Progenitor cell of endocrine pancreas (in vitro differentiated cells): ENCODE measurements at regions not wholly inside any gene's neighbourhood (a gene's known extent, or its start where the extent isn't known, plus 50 kb on each side); places are given as distances from the start of the nearest gene placed in this dataset.

Experiments used
- DNase-seq: peaks from one replicate; pipeline ENCODE4 v3.0.0; 2021; ENCODE audit warnings: low spot score; ENCODE audit not compliant: unreplicated experiment
- H3K27ac Mint-ChIP-seq: 2 replicates; pipeline ENCODE4 v1.8.0; 2021; ENCODE audit warnings: mild to moderate bottlenecking, moderate library complexity, mixed read lengths
- H3K27me3 Mint-ChIP-seq: 2 replicates; pipeline ENCODE4 v1.8.0; 2021; ENCODE audit warnings: mixed read lengths
- H3K36me3 Mint-ChIP-seq: 2 replicates; pipeline ENCODE4 v1.8.0; 2022; ENCODE audit warnings: mixed read lengths; ENCODE audit not compliant: insufficient read depth
- H3K4me1 Mint-ChIP-seq: 2 replicates; pipeline ENCODE4 v1.8.0; 2021; ENCODE audit warnings: low read depth, mixed read lengths
- H3K4me3 Mint-ChIP-seq: 2 replicates; pipeline ENCODE4 v1.8.0; 2021; ENCODE audit warnings: low read depth, mild to moderate bottlenecking, moderate library complexity, mixed read lengths
- H3K9me3 Mint-ChIP-seq: 2 replicates; pipeline ENCODE4 v1.8.0; 2021; ENCODE audit warnings: low read depth, mixed read lengths
- TF ChIP-seq, protein P1 (sequence below): fragments of 200-600 bp; sonication (generic); IDR thresholded peaks from one replicate; pipeline ENCODE4 v1.5.0; 2021; ENCODE audit warnings: antibody characterized with exemption, mild to moderate bottlenecking; ENCODE audit not compliant: unreplicated experiment

DNA sequence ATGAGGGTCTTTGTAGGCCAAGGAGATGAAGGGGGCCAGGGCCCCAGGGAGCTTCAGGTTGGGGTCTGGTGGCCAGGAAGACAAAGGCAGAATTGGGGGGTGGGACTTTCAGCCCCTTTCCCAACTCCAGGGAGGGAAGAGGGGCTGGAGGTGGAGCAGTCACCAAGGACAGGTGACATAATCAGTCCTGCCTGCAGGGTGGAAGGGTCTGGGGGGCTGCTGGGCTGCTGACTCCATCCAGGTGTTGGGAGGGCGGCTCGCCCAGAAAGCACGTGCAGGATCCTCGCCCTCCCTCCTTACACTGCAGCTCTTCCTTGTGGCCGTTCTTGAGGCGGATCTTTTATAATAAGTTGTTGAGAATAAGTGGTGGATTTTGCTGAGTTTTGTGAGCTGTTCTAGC, 1491.1 kb downstream of the TBC1D22A start:
- H3K27me3 Mint-ChIP-seq, result peaks cover 69% of the 10 kb centered on the region
- DNase-seq, result no peak
- TF ChIP-seq, protein P1, sequence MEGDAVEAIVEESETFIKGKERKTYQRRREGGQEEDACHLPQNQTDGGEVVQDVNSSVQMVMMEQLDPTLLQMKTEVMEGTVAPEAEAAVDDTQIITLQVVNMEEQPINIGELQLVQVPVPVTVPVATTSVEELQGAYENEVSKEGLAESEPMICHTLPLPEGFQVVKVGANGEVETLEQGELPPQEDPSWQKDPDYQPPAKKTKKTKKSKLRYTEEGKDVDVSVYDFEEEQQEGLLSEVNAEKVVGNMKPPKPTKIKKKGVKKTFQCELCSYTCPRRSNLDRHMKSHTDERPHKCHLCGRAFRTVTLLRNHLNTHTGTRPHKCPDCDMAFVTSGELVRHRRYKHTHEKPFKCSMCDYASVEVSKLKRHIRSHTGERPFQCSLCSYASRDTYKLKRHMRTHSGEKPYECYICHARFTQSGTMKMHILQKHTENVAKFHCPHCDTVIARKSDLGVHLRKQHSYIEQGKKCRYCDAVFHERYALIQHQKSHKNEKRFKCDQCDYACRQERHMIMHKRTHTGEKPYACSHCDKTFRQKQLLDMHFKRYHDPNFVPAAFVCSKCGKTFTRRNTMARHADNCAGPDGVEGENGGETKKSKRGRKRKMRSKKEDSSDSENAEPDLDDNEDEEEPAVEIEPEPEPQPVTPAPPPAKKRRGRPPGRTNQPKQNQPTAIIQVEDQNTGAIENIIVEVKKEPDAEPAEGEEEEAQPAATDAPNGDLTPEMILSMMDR, result no peak
- H3K9me3 Mint-ChIP-seq, result no peaks in the 10 kb centered on the region
- peaks cover 4% of the 10 kb centered on the region for H3K4me1 Mint-ChIP-seq
- H3K36me3 Mint-ChIP-seq, result no peaks in the 10 kb centered on the region
- no peak overlapping the region for H3K27ac Mint-ChIP-seq
- H3K4me3 Mint-ChIP-seq, result no peak overlapping the region

DNA sequence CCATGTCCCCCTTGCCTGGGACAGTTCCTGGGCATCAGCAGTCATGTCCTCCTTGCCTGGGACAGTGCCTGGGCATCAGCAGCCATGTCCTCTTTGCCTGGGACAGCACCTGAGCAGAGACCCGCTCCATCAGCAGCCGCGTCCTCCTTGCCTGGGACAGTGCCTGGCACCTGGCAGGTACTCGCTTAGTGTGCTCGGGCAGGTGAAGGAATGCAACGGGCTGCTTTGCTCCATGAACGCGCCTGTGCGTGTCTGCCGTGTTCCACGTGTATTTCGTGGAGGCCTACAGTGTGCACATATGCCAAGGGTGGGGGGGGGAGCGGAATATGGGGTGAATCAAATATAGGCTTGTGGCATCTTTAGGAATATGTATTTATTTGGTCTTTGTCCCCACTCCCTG, 1490.7 kb downstream of the TBC1D22A start:
- TF ChIP-seq, protein P1, result no peak
- no peaks in the 10 kb centered on the region for H3K36me3 Mint-ChIP-seq
- H3K27me3 Mint-ChIP-seq, result peaks cover 69% of the 10 kb centered on the region
- peaks cover 4% of the 10 kb centered on the region for H3K4me1 Mint-ChIP-seq
- H3K4me3 Mint-ChIP-seq, result no peak overlapping the region
- no peak for DNase-seq
- no peak overlapping the region for H3K27ac Mint-ChIP-seq
- no peaks in the 10 kb centered on the region for H3K9me3 Mint-ChIP-seq

DNA sequence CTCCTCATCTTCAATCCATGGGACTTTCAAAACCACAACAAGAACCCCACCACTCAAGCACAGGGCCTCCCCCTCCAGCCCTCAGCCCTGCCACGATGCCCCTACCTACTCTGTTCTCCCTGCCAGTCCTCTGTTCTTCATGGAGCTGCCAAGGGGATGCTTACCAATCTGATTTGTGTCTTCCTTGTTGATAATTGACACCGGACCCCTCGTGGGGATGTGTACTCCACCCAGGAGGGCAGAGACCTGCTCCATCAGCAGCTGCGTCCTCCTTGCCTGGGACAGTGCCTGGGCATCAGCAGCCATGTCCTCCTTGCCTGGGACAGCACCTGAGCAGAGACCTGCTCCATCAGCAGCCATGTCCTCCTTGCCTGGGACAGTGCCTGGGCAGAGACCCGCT, 1489.2 kb downstream of the TBC1D22A start:
- peaks cover 70% of the 10 kb centered on the region for H3K27me3 Mint-ChIP-seq
- no peaks in the 10 kb centered on the region for H3K36me3 Mint-ChIP-seq
- H3K27ac Mint-ChIP-seq, result no peak overlapping the region

DNA sequence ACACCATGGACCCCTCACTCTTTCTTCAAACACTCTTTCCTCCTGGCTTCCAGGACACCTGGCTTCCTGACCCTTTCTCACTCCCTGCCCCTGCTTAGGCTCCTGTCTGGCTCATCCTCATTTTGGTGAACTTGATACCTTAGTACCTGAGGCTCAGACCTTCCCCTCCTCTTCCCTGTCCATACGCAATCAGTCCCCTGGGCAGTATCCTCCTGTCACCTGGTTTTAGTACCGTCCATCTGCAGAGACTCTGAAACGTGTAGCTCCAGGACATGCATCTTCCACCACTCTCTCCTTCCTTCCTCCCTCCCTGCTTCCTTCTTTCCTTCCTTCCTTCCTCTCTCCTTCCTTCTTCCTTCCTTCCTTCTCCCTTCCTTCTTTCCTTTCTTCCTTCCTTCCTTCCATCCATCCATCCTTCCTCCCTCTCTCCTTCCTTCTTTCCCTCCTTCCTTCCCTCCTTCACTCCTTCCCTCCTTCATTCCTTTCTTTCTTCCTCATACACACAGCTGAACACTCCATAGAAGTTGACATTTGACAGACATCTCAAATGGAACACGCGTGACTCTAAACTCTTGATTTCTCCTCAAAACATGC, 1488.6 kb downstream of the TBC1D22A start:
- Mint-ChIP-seq H3K36me3 (no peaks in the 10 kb centered on the region), H3K4me3 (no peak overlapping the region), H3K27ac (no peak overlapping the region), H3K4me1 (peaks cover 4% of the 10 kb centered on the region), H3K27me3 (peaks cover 70% of the 10 kb centered on the region), H3K9me3 (no peaks in the 10 kb centered on the region)
- no peak for DNase-seq
- TF ChIP-seq, protein P1, result no peak

More for the DNA sequence above, 1489.2 kb downstream of the TBC1D22A start:
- Mint-ChIP-seq H3K4me3 (no peak overlapping the region), H3K4me1 (peaks cover 4% of the 10 kb centered on the region), H3K9me3 (no peaks in the 10 kb centered on the region)
- DNase-seq, result no peak
- TF ChIP-seq, protein P1, result no peak

DNA sequence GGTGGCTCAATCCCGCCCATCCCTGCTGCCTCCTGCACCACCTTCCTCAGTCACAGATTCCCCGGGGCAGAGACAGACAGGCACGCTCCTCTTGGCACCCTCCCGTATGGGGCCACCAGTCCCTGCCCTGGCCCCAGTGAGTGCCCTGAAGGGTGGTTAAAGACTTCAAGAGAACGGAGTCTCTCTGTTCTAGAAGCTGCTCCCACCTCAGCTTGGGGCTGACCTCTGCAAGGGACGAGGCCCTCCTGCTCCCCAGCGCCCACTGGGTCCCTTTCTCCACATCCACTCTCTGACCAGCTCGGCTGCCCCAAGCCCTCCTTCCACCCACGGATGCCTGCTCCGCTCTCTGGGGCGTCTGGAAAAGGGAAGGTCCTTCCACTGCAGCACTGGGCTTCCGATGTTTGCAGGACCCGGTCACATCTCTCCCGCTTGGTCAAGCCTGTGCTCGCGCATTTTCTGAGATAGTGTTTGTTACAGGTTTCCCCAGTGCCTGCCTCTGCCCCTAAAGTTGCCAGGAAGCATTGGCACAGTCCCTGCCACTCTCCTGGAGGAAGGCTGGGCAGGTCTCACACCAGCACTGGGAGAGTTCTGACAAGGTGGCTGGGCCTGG, 1487.9 kb downstream of the TBC1D22A start:
- TF ChIP-seq, protein P1, result no peak
- H3K9me3 Mint-ChIP-seq, result no peaks in the 10 kb centered on the region
- no peaks in the 10 kb centered on the region for H3K36me3 Mint-ChIP-seq
- peaks cover 4% of the 10 kb centered on the region for H3K4me1 Mint-ChIP-seq
- no peak for DNase-seq
- no peak overlapping the region for H3K27ac Mint-ChIP-seq
- peaks cover 69% of the 10 kb centered on the region for H3K27me3 Mint-ChIP-seq
- H3K4me3 Mint-ChIP-seq, result no peak overlapping the region
